Left renal cortex interstitium (tissue), 4 donors: ENCODE measurements at regions not wholly inside any gene's neighbourhood (a gene's known extent, or its start where the extent isn't known, plus 50 kb on each side); places are given as distances from the start of the nearest gene placed in this dataset.

ENCODE experiments used
- DNase-seq, 4 donors: peaks; one replicate each; pipeline ENCODE4 v3.0.0-alpha.2; 2013; ENCODE audit warnings: low read depth in 4 of 4, low spot score in 2 of 4, missing footprints in 1 of 4

GRCh38 chr3:170753421-170754310, 116.3 kb downstream of the RPL22L1 start:
- no peak for DNase-seq

GRCh38 chr3:170752571-170753155, 117.3 kb downstream of the RPL22L1 start:
- no peak for DNase-seq

GRCh38 chr3:170751899-170752293, 118.1 kb downstream of the RPL22L1 start:
- no peak for DNase-seq

- DNase-seq: no peak
Observed at GRCh38 chr3:170751083-170751898, 118.7 kb downstream of the RPL22L1 start.

GRCh38 chr3:170750478-170750830, 119.5 kb downstream of the RPL22L1 start:
- DNase-seq: no peak

GRCh38 chr3:170749765-170750477, 120.1 kb downstream of the RPL22L1 start:
- DNase-seq: no peak

- no peak for DNase-seq
Observed at GRCh38 chr3:170749185-170749584, 120.8 kb downstream of the RPL22L1 start.

- DNase-seq: no peak
Observed at GRCh38 chr3:170746175-170746942, 123.6 kb downstream of the RPL22L1 start.

GRCh38 chr3:170745211-170745718, 124.7 kb downstream of the RPL22L1 start:
- DNase-seq: no peak

GRCh38 chr3:170741756-170742529, 128.1 kb downstream of the RPL22L1 start:
- DNase-seq: no peak

- no peak for DNase-seq
Observed at GRCh38 chr3:170740726-170741591, 129.0 kb downstream of the RPL22L1 start.

- no peak for DNase-seq
Observed at GRCh38 chr3:170740285-170740684, 129.7 kb downstream of the RPL22L1 start.

- no peak for DNase-seq
Observed at GRCh38 chr3:170739410-170739809, 130.6 kb downstream of the RPL22L1 start.

- no peak for DNase-seq
Observed at GRCh38 chr3:170738766-170739165, 131.2 kb downstream of the RPL22L1 start.

GRCh38 chr3:170737498-170738162, 132.4 kb downstream of the RPL22L1 start:
- no peak for DNase-seq

- DNase-seq: no peak
Observed at GRCh38 chr3:170735821-170736220, 134.2 kb downstream of the RPL22L1 start.

- no peak for DNase-seq
Observed at GRCh38 chr3:170734735-170735065, 135.3 kb downstream of the RPL22L1 start.
